ENCODE measurements at regions not wholly inside any gene's neighbourhood (a gene's known extent, or its start where the extent isn't known, plus 50 kb on each side); places are given as distances from the start of the nearest gene placed in this dataset.

DNA sequence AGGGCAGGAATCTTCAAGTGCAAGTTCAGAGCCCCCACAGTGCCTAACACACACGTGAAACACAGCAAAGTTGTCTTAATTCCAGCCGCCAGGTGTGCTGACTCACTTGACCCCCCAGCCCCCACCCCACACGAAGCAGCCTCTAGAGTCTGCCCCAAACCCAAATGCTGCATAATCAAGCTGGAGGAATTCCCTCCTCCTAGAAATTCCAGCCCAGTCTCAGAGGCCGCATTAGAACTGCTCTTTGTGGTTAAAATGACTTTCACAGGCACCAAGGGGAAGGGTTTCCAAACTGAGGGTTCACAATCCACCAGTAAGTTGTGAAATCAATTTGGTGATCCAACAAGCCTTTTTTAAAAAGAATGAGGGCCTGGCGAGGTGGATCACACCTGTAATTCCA is 67.0 kb upstream of the PLXNA4 start:
- no peak for DNase-seq (ENCODE audit: low read depth)
- H3K4me3 ChIP-seq (ENCODE audit: low read length): no peak overlapping the region
- TF ChIP-seq CTCF (conservative IDR thresholded peaks at IDR 0.05; ENCODE audit: low read length): no peak

DNA sequence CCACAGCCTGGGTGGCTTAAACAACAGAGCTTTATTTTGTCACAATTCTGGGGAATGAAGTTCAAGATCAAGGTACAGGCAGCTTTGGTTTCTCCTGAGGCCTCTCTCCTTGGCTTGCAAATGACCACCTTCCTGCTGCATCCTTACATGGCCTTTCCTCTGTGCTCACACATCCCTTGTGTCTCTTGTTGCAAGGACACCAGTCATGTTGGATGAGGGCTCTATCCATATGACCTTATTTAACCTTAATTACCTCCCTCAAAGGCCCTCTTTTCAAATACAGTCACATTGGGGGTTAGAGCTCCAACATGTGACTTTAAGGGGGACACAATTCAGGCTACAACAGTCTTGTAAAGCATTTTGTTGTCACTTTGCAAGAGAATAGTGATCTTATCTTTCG is 65.0 kb upstream of the PLXNA4 start:
- no peak for TF ChIP-seq CTCF (conservative IDR thresholded peaks at IDR 0.05; ENCODE audit: low read length)
- no peak for DNase-seq (ENCODE audit: low read depth)
- H3K4me3 ChIP-seq (ENCODE audit: low read length): no peak overlapping the region

GRCh38 chr7:132639983-132640382 is 63.7 kb upstream of the PLXNA4 start:
- H3K4me3 ChIP-seq (ENCODE audit: low read length): no peak overlapping the region
- no peak for DNase-seq (ENCODE audit: low read depth)
- no peak for TF ChIP-seq CTCF (conservative IDR thresholded peaks at IDR 0.05; ENCODE audit: low read length)

DNA sequence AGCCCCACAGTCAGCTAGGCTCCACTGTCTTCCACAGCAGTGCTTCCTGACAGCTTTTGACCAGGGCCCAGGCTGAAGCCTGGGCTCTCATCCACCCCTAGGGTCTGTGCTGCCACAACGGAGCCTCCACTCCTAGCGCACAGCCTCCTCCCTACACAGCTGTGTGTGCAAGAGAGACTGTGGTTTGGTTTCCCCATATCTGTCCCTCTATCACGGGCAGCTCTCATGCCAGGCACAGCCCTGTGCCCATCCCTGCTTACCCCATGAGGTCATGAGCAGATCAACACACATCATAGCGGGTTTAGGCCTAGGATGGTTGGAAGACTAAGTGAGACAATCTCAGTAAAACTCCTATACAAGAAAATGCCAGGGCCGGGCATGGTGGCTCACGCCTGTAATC is 61.7 kb upstream of the PLXNA4 start:
- TF ChIP-seq CTCF (conservative IDR thresholded peaks at IDR 0.05; ENCODE audit: low read length): no peak
- no peak for DNase-seq (ENCODE audit: low read depth)
- H3K4me3 ChIP-seq (ENCODE audit: low read length): no peak overlapping the region

DNA sequence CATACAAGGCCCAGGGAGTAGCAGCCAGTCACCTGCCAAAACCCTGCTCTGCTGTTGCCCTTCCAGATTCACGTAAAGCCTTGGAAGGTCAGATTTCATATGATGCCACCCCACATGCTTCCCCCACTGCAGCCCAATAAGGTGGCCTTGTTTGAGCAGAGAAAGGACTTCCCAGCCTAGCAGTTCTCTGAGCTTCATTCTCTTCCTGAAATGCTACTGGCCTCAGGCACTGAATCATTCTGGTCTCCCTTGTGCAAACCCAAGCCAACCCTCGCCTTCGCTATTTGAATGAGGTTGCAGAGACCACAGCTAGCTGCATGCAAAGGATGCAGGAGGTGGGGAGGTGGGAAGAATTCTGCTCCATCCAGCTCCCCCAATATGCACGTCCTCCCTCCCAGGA is 60.3 kb upstream of the PLXNA4 start:
- no peak for TF ChIP-seq CTCF (conservative IDR thresholded peaks at IDR 0.05; ENCODE audit: low read length)
- DNase-seq (ENCODE audit: low read depth): no peak
- no peak overlapping the region for H3K4me3 ChIP-seq (ENCODE audit: low read length)

DNA sequence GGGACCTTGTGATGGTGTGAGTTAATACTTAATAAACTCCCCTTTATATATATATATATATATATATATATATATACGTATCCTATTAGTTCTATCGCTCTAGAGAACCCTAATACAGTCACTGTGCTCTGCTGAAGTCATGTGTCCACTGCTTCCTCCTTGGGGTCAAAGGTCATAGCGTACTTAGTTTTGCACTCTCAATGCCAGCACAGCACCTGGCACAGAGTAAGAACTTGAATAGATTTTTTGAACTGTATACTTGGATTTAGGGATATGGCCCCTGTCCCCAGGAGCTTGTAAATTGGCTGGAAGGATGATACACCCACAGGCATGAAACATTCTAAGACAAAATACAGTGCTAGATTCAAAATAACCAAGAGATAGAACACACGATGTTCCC is 58.9 kb upstream of the PLXNA4 start:
- TF ChIP-seq CTCF (conservative IDR thresholded peaks at IDR 0.05; ENCODE audit: low read length): no peak
- H3K4me3 ChIP-seq (ENCODE audit: low read length): no peak overlapping the region
- DNase-seq (ENCODE audit: low read depth): no peak

GRCh38 chr7:132630834-132631233 is 54.6 kb upstream of the PLXNA4 start:
- no peak for DNase-seq (ENCODE audit: low read depth)
- H3K4me3 ChIP-seq (ENCODE audit: low read length): no peak overlapping the region
- TF ChIP-seq CTCF (conservative IDR thresholded peaks at IDR 0.05; ENCODE audit: low read length): no peak

All from AG10803 (cell line).